Endometrium (tissue), 2 donors: ENCODE measurements at regions not wholly inside any gene's neighbourhood (a gene's known extent, or its start where the extent isn't known, plus 50 kb on each side); places are given as distances from the start of the nearest gene placed in this dataset.

Source experiments
- FAIRE-seq: peaks from 2 replicates; lab custom pipeline; 2012; peaks lifted over from hg19 to GRCh38; lab: Jason Lieb, UNC
- donor health status: control.
- donor health status: control.

DNA sequence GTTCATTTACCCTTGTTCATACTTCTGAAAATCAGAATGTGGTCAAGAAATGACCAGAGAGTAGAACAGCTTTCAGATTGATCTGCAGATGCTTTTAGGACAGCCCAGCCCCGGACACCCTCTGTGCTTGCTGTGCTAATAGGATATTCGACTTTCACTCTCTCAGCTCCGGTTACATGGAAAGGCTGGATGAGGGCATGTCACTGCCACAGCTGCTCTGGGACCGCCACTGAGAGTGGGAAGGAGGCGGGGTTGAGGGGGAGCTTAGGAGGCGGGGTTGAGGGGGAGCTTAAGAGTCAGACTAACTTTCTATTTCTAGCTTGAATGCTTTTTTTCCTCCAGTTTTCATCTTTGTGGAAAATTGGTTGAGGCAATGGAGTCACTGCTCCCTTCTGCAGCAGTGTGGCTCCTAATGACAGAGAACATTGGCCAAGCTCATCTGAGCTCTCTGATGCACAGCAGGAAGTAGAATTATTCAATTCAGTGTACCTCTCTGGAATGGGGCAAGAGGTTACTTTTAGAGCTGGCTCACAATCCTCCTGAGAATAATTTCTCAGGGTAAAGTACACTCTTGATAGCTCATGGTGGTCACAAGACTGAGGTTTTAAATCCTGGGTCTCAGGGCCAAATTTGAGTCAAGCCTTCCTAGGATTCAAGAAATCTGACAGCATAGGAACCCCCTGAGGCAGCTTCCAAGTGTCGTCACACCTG is 74.6 kb upstream of the NPAS1 start:
- no peak for FAIRE-seq

DNA sequence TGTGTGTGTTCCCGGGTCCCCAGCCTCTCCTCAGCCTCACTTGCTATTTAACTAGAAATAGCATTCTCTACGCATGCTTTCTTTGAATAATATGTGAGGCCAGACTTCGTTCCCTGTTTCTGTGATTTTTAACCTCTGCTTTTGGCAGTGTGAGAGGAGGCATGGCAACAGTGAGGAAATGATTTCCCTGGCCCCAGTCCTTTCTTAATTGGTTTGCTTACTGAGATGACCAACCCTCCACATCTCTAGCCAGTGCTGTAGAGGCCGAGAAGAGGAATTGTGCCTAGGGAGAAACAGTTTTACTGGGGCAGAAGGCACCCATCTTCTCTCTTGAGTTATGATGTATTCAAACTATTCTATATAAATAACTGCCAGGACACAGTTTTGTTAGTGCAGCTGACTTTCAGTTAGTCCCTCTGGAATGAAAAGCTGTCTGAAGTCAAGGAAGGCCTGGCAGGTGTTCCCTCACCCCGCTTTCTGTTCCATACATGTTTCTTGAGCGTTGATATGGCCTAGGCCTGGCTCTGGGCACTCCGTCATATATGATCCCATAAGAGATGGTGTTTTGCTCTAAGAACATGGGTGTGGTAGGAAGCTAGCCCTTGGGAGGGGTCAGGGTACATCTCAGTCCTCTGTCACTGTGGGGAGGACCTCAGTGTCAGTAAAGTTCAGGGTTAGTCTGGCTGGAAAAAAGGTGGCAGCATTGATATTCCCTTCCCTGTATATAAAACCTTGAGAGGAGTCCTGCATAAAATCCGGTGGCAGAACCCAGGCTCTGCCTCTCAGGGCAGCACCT is 73.7 kb upstream of the NPAS1 start:
- no peak for FAIRE-seq

DNA sequence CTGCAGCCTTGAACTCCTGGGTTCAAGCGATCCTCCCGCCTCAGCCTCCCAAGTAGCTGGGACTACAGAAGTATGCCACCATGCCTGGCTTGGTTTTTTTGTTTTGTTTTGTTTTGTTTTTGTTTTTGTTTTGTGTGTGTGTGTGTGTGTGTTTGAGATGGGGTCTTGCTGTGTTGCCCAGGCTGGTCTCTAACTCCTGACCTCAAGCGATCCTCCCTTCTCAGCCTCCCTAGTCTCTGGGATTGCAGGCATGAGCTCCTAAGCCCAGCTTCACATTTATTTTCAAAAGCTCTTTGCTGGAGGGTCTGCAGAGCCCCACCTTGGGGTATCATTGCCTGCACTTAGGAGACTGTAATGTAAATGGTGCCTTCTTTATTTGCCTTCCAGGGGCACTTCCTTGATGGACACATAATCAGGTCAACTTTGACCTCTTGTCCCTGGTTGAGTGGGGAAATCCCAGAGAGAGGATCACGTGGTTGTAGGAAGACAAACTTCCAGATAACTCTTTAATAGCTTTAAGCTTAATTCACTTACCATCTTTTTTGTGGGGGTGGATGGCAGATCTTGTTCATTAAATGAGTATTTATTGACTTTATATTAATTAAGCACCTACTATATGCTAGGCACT is 72.9 kb upstream of the NPAS1 start:
- FAIRE-seq = no peak

DNA sequence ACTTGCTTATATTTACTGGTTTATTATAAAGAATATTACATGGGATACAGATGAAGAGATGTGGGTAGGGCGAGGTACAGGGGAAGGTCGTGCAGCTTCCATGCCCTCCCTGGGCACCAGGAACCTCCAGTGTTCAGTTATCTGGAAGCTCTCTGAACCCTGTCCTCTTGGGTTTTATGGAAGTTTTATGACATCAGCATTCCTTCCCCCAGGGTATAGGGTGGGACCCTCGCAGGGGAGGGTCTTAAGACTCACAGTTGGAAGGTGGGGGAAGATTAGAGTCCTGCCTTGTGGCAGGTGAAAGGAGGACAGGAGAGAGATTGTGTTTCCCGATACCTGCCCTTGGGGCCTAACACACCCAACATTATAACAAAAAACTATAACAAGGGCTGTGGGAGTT is 71.8 kb upstream of the NPAS1 start:
- no peak for FAIRE-seq

DNA sequence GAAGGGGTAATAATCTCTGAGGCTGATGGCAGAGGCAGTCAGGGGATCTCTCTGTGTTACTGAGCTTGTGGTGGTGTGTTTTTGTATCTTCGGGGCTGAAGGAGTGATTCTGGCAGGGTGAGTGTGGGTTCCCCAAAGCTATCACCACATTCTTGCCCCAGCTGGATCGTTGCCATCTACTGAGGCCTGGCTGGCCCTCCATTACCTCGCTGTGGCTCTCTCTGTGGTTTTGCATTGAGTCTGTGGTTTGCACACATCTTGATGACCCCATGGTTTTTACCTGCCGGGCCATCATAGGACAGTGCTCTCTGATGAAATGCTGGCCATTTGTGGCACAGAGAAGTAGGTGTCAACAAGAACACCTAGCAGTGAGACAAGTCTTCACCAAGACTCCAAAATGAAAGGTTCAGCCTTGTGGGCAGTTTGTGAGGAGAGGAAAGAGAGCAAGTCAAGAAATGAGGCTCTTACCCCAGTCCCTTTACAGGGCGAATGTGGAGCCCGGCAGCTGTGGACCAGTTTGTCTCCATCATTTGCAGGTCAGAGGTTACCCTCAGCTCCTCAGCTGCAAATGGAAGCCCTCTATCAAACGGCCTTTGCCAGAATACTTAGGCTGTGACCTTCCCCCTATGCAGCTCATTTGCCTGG is 69.0 kb upstream of the NPAS1 start:
- no peak for FAIRE-seq

DNA sequence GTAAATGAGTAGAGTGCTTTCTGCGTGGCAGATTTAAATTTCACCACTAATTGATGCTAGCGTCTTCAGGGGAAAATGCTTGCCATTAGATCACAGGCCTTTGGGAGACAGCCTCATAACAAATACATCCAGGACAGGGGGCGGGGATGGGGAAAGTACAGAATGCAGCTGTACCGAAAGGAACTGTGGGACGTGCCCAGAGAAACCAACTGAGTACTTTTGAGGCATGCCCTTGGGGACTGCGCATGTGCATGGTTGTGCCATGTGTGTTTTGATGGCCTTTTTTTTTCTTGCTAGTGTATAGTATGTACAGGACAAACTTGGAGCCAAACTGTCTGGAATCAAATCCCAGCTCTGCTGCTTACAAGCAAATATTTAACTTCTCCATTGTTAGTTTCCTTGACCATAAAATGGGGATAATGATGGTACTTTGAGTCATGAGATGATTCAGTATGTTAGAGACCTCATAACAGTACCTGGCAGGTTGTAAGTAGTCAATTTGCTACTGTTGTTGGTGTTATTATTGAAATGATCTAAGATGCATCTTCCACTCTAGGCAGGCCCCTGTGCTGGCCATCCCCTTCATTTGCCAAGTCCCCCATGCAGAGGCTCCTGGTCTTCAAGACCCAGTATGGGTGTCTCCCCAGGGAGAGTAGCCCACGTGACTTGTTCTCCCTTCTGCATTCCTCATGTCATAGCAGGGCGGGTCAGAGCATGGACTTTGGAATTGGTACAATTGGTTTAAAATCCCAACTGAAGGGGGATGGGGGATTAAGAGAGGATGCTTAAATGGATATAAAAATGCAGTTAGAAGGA is 68.3 kb upstream of the NPAS1 start:
- no peak for FAIRE-seq

DNA sequence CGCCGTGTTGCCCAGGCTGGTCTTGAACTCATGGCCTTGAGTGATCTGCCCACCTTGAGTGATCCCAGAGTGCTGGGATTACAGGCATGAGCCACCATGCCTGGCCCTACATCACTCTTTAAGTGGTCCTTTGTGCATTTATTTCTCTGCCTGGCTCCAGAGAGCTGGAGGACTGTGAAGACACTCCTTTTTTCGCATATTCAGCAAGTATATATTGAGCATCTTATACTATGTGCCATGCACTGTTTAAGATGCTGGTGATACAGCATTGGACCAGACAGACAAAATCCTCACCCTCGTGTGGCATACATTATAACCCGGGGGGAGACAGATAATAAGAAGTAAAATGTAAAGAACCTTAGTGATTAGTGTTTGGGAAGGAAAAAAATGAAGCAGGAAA is 66.8 kb upstream of the NPAS1 start:
- no peak for FAIRE-seq

DNA sequence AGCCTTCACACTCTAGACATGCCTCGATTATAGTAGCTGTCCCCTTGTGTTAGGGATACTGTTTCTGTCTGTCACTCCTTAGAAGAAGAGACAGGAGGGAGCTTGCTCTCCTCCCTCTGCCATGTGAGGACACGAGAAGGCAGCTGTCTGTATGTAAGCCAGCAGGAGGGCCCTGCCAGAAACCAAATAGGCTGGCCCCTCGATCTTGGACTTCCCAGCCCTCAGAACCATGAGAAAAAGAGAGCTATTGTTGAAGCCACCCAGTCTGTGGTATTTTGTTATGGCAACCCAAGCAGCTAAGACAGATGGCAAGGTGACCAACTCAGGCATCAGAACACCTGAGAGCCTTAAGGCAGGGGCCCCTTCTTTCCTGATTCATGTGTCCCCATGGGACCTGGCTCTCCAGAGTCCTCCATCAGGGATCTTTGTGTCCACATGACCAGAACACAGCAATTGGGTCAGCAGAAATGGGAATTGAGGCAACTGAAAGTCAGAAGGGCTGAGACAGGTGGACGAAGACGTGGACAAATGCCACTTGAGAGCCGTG is 65.6 kb upstream of the NPAS1 start:
- FAIRE-seq = no peak

DNA sequence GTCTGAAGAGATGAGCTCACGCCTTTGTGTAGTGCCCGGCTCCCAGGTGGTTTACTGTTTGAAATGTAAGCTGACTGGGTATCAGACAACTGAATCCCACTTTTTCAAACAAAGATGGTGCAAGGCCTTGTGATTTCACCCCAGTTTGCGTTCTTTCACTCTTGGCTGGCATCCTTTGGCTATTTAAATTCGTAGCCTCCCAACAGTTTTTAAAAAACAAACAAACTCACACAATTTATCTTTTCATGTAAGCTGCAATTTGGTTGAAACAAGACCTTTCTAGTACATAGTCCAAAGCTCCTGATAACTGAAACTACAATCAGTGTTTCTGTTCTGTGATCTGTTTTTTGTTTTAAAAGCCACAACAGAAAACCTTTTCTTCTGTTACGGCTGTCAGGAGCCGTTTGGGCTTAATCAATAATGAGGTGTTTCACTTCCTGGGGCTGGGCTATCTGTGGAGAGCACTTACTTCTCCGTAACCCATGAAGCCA is 65.1 kb upstream of the NPAS1 start:
- FAIRE-seq = no peak

DNA sequence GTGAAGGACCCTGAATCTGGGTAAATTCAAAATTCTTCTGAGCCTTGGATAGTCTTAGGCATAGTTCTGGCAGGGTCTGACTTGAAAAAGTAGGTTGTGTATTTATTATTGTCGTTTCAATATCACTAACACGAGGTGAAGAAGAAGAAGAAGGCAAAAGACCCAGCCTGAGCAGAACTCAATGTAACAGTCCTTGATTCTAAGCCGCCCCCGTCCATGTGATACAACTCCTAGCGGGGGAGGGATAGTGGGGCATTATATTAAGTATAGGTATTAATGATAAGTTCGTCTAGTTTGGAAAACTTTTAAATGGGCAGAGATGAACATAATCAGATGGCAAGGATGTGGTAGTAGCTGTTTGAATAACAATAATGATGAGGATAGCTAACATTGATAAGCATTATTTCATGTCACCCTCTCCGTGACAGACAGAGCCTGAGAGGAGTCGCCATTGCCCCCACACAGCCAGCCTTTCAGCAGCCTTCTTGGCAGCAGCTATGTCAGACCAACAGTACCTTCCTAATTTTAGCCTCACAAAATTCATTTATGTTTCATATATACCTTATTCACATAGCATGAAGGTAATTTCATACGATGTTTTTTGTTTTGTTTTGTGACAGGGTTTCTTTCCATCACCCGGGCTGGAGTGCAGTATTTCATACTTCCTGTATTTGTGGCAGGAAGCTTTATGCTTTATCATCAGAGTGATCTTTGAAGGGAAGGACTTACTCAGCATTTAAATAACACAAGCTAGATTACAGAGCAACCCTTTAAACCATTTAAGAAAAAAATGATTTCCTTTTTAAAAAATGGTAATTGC is 64.4 kb upstream of the NPAS1 start:
- FAIRE-seq = no peak

DNA sequence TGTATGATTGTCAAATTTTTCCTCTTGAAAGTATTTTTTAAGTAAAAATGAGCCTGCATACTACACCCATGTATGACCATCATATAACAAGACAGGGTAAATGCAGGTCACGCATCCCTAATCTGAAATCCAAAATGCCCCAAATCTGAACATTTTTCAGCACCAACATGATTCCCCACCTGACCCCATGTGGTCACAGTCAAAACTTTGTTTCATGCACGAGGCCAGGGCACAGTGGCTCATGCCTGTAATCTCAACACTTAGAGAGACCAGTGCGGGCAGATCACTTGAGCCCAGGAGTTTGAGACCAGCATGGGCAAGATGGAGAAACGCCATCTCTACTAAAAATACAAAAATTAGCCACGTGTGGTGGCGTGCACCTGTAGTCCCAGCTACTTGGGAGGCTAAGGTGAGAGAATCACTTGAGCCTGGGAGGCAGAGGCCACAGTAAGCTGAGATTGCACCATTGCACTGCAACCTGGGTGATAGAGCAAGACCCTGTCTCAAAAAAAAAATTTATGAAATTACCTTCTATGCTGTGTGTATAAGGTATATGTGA is 63.7 kb upstream of the NPAS1 start:
- no peak for FAIRE-seq

DNA sequence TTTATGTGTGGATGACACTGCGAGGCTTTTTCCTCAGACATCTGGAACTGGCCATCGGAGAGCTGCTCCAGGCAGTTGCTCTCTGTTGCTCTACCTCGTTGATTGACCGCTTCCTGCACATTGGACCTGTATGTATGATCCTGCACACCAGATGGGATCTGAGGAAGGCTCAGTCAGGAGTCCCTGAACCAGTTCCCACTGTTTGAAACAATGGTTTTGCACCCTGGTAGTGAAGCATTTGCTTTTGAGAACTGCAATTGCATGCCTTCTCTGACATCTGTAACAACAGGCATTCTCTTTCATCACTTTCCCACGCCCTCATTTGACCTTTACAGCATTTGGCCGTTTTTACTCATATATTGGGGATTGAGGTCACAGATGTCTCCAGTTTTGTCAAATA is 61.1 kb upstream of the NPAS1 start:
- no peak for FAIRE-seq

DNA sequence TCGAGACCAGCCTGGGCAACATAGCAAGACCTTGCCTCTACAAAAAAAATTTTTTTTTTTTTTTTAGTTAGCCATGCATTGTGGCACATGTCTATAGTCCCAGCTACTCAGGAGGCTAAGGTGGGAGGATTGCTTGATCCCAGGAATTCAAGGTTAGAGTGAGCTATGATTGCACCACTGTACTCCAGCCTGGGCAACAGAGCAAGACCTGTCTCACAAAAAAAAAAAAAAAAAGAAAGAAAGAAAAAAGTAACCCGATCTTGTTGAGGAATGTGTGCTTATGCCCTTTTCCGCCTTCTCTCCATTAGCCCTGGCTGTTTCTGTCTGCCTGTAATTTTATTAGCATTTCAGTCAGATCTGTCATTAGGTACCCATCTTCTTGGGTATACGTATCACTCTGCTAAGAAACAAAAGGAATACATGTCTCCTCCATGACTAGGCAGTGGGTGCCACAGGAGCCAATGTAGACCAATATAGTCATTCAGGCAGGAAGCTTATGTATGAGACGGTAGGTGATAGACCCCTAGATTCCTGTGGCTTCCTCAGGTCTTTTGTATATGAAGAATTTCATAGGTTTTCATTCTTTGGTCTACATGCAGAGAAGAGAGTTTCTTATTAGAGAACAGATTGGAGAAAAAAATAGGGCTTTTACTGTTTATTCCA is 59.6 kb upstream of the NPAS1 start:
- no peak for FAIRE-seq

DNA sequence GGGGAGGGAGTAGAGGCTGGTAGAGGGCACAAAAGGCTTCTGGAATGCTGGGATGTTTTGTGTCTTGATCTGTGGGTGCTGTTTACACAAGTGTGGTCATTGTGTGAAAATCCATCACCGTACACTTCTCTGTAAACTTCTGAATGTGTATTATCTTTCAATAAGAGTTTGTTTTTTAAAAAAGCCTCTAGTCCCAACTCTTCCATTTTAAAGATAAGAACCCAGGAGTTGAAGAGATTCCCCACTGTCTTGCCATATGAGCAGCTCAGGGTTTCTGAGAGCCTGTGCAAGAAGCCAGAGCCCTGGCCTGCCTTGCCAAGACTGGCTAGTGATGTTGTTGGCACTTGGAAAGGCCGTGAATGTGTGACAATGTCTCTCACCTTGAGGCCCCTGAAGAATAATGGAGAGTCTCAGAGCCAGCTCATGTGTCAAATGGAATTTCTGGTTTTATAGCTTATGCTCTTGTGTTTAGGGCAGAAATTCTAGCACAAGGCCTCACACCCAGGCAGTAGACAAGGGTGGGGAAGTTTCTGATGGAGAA is 57.5 kb upstream of the NPAS1 start:
- no peak for FAIRE-seq

DNA sequence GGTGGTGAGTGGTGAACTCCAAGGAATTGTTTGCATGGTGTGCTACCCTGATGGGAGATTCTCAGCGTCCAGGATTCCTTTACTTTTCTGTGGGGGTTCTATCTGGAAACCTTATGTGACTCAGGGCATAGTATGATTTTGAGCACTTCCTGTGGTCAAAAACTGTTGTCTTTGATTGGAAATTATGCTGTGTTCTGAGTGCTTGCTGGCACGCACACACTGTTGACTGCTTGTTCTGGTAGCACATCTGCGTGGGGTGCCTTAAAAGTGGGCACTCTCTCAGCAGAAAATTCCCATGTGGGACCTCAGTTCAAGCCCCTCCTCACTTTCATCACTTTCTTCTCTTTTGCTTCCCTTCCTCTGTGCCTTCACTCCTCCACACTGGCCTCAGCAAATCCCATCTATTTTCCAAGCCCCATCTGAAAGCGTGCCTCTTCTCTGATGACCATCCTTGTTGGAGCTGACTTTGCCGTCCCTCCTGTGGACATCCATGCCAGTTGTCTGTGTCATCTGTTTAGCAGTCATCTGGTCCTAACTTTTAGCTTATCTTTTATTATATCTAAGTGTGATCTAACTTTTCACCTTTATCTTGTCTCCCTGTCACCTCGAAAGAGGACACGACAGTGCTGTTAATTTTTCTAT is 56.4 kb upstream of the NPAS1 start:
- no peak for FAIRE-seq

DNA sequence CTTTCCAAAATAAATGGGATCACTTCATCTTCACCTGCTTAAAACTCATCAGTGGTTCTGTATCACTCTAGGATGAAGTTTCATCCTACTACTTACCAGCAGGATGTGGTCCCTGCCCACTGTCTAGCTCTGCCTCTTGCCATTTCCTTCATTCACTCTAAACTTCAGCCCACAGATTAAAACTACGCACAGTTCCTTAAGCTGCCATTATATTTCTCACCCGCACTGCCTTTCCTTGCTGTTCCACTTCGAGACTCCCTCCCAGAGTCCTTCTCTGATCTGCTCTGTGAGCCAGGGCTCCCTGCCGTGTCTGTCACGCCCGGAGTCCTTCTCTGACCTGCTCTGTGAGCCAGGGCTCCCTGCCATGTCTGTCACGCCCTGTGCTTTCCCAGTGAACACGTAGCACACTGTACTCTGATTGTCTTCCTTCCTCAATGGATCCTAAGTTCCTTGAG is 52.0 kb upstream of the NPAS1 start:
- FAIRE-seq = no peak
